ENCODE measurements at regions not wholly inside any gene's neighbourhood (a gene's known extent, or its start where the extent isn't known, plus 50 kb on each side); places are given as distances from the start of the nearest gene placed in this dataset.

DNA sequence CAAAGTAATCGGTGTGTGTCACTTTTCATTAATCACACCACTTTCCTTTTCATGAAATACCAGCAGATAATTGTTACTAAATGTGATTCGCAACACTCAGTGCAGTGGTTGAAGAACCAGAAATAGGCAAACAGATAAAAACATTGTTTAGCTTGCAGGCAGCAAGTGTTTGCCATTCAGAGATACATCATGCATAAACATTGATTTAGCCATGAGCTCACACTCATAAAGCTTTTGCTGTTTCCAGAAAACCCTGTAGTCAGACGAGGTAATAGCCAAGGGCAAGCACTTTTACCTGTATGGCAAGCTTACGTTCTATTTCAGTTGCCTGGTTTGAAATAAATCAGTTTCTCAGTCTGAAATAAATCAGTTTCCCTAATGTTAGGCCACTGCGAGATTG, 542.0 kb upstream of the TENM3 start:
- no peak for DNase-seq

DNA sequence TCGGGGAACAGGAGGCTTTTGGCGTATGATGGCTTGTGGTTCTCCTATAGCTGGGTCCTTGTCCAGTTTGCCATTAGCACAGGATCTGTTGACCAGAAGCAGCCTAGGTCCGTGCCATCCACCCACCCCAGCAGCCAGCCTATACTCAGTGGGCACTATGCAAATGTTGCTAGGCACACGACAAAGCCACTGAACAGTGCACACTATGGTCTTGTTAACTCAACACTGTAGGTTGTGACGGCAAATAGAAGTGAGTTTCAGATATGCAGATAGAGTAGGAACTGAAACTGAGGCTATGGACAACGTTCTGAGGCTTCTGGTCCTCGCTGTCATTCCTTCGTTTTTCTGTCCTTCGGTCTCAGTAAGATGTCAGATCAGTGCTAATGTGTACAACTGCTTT, 541.3 kb upstream of the TENM3 start:
- DNase-seq: no peak

DNA sequence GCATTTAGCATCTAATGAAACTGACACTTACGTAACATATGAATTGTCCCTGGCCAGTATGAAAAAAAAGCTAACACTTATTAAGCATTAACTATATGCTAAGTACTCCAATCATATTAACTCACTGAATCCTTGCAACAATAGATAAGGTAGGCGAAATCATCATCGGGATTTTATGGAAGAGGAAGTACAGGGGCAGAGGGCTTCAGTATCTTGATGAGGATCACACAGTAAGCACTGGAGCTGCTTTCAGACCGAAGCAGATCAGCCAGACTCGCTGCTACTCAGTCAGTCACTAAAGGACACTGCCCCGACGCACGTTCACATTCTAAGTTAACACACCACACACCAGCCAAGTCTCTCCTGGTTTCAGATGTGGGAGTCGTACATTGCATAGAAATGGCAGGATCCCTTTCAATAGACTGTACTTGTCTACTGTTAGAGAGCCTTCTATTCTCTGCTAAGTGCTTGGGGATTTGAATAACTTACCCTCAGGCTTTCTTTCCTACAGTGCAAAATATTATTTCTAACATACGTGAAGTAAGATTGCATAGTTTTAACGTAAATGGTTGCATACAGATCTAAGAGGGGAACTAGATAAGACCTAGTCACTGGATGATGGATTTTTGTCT, 540.2 kb upstream of the TENM3 start:
- DNase-seq: no peak

DNA sequence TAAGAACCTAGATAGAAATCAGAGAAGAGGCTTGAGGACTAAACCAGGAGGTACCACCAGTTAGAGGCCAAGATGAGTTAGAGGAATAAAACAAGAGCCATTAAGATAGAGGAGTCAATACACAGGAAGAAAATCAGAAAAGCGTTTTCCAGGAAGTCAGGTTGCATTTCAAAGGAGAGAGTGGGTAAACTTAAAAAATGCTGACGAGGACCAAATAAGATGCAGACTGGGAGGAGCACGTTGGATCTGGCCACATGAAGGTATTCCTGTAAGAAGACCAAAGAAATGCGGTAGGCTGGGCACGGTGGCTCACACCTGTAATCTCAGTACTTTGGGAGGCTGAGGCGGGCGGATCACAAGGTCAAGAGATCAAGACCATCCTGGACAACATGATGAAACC, 533.1 kb upstream of the TENM3 start:
- no peak for DNase-seq

DNA sequence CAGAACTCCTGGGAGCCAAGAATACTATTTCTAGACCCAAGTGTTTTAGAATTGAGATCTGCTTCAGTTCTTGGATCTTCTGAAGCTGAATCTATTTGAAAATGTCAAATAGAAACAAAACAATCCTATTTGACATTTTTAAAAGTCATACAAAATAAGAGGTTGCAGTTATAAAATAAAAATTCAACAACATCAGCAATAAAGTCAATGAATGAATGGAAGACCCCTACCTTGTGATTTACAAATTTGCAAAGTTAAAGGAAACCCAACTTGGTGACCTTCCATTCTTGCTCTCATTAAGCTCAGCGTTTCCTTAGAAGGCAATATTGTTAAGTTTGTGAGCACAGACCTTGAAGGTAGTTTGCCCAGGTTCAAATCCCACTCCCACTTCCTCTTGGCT, 531.8 kb upstream of the TENM3 start:
- DNase-seq: no peak

DNA sequence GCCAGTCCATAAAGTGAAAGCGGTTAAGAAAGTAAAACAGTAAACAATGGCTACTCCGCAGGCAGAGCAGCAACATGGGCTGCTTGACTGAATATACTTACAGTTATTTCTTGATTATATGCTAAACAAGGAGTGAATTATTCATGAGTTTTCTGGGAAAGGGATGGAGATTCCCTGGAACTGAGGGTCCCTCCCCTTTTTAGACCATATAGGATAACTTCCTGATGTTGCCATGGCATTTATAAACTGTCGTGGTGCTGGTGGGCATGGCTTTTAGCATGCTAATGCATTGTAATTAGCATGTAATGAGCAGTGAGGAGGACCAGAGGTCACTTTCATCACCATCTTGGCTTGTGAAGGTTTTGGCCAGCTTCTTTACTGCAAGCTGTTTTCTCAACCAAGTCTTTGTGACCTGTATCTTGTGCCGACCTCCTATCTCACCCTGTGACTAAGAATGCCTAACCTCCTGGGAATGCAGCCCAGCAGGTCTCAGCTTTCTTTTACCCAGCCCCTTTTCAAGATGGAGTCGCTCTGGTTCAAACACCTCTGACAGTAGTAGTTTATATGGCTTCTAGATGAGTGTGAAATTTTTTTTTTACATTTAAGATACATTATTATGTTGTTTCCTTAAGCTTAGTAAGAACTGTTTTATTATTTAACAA, 514.8 kb upstream of the TENM3 start:
- no peak for DNase-seq

DNA sequence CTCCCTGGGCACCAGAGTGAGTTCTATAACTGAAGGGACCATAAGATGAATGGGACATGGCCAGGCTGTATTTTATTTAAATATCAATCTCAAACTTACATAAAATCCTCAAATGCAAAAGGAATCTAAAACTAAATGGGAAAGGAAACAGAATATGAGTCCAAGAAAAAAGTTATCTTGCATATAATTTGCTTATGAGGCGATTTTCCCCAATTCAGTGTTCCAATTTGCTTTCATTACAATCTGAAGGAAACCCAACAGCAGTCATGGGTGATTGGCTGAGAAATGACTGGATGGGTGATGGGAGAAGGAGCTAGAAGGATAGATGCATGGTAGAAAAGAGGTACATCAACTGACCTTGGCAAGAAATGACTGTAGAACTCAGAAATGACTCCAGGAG, 511.3 kb upstream of the TENM3 start:
- DNase-seq: no peak

DNA sequence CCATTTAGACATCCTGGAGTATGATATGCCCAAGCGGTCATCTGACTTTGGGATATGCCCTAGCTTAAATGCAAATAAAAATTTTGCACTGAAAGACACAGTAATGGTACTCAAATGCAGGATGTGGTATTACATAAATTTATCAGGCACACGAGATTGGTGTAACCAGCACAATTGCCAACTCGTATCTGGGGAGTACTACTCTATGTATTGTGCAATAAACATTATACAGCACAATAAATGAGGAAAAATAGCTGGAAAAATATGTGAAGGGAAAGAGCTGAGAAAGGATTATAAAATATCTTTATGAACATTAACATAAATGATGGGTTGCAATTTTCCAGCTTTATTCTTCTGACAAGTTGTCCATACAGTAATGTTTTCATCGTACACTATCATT, 505.5 kb upstream of the TENM3 start:
- no peak for DNase-seq

DNA sequence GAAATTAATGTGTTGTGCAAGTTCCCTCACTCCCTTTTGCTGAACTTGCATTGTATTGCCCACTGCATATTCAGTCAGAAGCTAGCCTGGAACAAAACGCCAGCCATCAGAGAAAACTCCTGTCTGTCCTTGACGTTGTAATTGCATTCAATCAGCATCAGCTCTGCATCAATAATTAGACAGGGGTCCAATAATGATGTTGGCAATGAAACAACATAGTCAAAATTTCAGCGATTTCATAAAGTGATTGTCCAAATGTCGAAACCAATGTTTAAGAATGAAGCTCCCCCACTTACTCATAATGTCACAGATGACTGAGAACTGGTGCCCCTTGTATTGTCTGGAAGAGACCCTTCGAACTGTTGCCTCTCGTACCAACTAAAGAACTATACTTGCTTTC, 504.2 kb upstream of the TENM3 start:
- DNase-seq: no peak

DNA sequence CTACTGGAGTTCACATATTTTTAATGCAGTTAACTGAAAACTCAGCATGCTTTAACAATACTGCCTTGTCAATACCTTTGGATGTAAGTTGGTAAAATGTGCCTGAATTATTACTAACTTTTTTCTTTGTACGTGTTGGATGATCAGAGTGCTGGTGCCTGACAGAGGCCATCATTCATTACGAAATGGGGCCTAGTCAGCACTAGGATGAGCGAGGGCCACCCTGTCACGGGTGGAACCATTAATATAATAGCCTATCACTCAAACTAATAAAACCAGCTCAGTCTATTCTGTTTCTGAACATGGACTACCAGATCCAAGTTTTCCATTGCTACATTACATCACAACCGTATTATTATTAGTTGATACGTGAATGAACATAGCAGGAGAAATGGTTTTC, 501.7 kb upstream of the TENM3 start:
- no peak for DNase-seq

DNA sequence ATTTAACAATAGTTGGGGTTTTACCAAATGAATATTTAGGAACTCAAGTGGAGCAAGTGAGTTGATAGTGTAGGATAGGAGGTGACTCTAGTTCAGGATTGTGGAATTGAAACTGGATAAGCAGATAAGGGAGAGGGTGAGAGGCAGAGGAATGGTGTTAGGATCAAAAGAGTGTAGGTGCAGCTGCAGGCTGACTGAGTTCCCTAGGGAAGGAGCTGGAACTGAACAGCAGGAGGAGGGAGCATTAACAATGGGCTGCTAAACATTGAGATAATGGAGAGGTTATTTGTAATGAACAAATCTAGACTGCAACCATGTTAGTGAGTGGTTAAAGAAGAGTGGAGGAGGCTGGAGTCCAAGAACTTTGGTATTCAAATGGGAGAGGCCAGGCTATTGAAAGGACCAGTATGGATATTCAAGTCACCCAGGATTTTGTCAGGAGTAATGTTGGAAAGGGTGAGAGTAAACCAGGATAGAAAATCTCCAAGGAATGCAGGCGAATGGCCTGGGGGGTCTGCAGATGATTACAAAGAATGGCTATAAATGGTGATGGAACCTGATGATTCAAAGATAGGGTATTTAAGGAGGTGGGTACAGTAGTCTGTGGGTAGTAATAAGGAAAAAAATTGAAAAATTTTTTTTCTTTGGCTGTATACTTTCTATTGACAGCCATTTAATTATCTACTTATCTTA, 497.1 kb upstream of the TENM3 start:
- DNase-seq: no peak

DNA sequence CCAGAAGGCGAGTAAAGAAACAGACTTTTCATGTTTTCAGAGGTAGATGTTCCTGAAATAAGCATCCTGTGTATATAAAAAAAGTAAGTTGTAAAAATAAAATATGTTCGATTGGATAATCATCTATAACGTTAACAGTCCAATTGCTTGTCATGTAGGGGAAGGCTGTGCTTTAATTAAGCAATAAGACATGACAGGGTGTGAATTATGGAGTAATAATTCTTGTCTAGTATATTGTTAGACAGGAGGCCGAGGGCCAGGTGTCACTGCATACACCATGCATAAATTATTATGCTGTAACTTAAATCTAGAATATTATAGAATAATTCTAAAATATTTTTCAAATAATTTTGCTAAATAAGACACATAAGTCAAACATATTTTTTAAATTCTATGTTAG, 494.6 kb upstream of the TENM3 start:
- no peak for DNase-seq

DNA sequence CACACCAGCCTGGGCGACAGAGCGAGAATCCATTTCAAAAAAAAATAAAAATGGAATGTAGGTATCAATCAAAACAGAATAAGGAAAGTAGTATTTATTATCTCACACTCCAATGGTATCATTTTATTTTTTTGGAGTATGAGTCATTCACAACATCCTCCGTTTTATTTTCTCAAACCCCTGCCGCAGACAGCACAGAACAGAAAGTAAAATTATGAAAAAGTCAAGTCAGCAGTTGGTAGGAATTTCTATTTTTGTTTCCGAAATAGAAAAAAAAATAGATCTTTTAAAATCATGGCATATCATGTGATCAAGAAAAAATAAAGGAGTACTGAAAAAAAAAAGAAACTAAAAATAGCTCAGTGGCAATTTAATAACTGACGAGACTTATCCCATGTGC, 490.7 kb upstream of the TENM3 start:
- DNase-seq: no peak

DNA sequence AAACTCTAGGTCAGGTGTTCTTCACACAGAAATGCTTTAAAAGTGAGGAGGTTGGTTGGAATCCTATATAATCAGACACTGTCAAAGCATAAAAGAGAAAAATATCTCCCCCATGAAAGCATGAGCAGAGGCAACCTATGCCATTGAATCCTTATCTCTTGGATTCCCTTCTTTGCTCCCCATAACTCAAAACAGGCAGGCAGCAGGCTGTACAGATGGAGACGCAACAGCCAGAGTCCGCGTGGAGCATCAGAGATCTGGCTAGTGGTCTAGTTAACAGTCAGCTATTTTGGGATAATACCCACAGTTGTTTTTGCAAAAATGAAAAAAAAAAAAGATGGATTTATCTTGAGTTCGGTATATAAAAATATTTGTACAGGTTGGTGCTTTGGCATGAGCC, 490.0 kb upstream of the TENM3 start:
- no peak for DNase-seq

DNA sequence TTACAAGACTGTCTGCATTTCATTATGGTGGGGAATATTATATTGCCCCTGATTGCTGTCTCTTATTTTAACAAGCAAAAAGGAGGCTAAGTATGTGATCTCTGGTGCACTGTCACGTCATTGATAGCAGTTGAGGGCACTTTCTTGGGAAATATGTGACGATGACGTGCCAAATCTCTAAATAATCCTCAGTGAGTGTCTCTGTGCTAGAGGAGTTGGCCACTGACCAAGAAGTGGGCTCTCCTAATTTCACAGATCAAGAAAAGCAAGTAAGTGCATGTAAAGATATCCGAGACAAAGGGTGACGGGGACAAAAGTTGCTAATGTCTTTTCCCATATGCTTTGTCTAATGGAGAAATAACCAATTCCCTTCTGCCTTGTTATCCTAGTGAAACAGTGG, 487.4 kb upstream of the TENM3 start:
- no peak for DNase-seq

DNA sequence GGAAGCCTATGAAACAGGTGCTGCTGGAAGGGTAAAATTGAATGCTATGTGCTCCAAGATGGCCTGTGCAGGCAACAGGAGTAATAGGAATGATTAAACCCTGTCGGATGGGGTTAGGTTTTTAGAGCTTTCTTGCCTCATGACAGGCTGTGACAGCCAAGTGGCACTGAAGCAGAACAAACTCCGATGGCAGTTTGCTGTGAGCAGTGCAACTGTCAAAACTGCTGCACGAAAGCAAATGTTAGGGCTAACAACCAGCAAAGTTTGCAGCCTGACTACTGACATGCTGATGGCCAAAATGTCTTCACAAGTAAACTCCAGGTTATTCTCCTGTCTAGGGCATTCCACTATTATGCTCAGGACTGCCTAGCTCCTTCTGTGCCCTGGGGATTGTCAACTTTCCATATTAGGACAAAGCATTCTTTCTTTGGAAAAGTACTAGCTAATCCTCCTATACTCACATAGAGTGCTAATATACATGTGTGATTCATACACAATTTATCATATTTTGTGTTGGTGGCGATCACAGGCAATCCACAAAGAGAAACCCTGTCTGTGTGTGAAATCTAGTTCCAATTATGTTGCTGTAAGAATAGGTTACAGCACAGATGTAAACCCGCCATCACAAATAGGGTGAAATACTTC, 486.6 kb upstream of the TENM3 start:
- no peak for DNase-seq

DNA sequence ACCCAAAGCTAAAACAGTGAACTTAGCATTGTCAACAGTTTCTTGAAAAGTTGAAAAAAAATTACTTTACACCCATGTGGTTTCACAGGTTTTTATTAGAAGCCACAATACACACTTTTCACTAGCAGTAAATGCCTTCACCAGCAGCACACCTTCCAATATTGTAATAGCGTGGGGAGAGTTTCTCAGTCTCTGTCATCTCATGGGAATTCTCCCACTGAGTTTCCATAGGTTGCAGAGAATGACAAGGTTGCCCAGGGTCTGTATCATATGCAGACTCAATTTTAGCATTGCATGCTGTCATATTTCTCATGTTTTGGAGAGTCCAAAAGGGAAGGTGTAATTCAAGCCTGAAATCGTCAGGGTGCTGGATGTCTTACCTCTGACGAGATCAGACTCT, 486.1 kb upstream of the TENM3 start:
- no peak for DNase-seq

DNA sequence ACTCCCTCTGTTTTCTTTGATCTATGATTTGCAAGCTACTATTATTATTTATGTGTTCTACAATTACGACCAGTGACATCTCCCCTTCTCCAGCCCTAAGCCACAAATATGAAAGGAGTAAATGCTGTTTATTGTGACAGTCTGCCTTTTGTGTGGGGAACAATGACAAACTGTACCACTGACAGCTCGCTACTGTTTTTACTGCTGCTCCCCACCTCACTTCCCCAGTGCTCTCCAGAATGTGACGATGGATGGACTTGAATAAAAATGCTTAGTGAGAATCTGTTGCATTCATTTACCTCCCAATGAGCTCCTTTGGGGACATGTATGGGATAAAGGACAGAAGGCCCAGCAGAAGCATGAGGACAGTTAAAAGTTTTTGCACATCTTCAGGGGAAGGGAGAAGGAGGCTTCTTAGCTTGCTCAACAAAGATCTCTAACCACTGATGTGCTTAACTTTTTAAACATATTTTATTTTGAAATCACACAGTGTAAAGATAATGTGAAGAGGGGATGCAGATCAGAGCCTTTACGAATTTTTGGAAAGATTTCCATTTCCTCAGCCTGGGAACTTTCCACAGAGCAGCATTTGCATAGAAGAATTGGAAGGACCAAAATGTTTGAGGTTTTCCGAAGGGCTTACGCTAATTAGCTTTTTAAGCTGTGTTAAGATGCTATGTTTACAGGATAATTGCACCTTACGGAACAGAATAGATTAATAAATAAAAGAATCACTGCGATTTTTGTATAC, 485.1 kb upstream of the TENM3 start:
- DNase-seq: no peak

DNA sequence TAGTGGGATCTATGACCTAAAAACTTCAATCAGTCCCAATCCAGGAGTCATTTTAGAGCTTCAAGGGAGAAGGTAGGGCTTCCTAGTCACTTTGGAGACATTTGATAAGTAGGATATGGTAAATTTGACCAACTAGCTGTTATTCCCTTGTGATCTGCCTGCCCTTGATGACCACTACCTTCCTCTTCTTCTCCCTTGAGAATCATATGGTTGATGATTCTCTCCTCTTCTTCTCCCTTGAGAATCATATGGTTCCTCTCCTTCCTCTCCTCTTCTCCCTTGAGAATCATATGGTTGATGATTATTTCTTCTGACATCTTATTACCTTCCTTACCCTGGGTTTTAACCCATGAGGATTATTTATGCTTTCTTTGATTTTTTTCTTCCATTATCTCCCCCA, 482.6 kb upstream of the TENM3 start:
- no peak for DNase-seq

DNA sequence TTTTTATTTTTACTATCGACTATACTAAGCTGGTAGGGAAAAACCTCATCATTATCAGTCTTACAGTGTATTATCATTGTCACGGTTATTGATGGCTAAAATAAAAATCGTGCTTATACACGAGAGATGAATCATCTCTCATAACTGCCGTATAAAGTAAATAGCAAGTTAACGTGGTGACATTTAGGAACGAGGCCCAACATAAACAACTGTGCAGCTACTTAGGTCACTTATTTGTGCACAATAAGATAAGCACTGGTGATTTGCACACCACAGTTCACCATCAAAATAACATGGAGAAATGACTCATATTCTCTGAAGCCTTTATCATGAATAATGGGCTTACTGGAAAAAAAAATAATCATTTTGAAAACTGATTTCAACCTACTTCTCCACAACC, 482.0 kb upstream of the TENM3 start:
- no peak for DNase-seq

DNA sequence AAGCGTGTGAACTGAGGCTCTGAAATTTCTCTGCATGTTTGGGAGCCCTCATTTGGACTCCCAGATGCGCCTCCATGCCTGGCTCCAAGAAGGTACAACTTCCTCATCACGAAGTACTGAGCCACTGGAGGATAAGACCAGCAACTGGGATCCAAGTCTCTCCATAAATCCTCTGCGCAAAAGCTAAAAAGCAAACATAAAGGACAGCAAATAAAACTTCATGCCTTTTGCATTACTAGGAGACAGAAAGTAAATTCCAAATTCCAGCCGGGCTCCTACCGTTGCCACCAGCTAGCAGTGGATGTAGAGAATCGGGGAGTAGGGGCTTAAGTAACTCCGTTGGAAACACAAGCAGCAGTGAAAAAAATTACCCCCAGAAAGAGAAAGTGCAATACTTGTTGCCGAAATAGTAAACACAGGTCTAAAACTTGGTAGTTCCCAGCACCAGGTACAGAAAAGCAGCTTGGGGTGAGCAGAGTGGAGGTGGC, 477.1 kb upstream of the TENM3 start:
- DNase-seq: no peak

DNA sequence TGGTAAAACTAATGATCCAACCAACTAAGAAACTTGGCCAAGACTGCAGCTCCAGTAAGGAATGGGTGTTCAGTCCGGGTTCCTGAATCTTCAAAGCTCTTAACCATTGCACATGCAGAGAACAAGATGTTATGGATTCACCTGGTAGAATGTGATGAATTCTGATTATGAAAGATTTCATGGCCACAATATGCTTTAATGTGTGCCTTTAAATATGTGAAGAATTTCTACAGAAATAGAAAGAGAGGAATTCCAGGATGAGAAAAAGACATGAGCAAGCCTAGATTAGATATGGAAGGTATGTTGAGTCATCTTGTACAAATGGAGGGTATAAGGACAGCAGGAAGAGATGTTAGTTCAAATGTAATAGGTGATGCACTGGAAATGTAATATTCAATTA, 472.2 kb upstream of the TENM3 start:
- DNase-seq: no peak

DNA sequence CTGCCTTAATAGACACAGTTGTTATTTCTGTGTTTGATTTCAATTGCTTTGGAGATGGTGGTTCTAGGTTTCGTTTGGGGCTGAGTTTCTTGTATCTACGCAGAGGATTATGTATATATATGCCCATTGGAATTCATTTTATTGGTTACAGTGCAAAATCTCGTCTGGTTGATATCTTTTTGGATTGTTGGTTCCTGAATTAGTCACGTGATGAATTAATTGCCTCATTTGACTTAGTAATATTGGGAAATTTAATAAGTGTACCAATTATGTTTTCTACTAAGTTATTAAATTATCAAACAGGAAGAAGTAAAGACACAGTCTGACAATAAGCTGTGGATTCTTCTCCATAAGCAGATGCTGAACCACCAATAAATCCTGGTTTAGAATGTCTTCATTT, 467.9 kb upstream of the TENM3 start:
- no peak for DNase-seq

All from activated CD4-positive, alpha-beta T cell treated with anti-CD3 and anti-CD28 coated beads for 1 hour (primary cell).